ENCODE measurements at regions not wholly inside any gene's neighbourhood (a gene's known extent, or its start where the extent isn't known, plus 50 kb on each side); places are given as distances from the start of the nearest gene placed in this dataset.

GRCh38 chr6:6736791-6737654 is 148.5 kb downstream of the LY86 start:
- TF ChIP-seq GATA2 (IDR thresholded peaks at IDR 0.05; ENCODE audit: low read depth, low read length) (no peak), GATA3 (IDR thresholded peaks at IDR 0.05; ENCODE audit: low read depth, low read length) (no peak)

- TF ChIP-seq GATA3 (IDR thresholded peaks at IDR 0.05; ENCODE audit: low read depth, low read length), result no peak
- TF ChIP-seq GATA2 (IDR thresholded peaks at IDR 0.05; ENCODE audit: low read depth, low read length), result no peak
Measured at GRCh38 chr6:6737671-6738070, 149.2 kb downstream of the LY86 start.

DNA sequence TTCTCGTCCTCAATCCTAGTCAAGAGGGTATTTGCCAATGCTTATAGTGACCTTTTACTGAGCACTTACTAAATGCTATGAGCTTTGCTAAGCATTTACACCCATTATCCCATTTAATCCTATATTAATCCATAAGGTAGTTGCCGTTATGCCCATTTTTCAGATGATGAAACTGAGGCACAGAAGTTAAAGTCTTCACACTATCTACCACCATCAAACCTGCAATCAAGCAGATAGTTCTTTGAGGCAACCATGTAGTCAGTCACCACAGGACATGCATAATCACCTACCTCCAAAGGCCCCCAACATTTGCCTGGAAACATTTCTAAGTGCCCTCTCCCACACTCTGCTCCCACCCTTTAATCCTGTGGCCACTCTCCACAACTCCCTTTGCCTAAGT is 149.6 kb downstream of the LY86 start:
- TF ChIP-seq GATA3 (IDR thresholded peaks at IDR 0.05; ENCODE audit: low read depth, low read length) (no peak), GATA2 (IDR thresholded peaks at IDR 0.05; ENCODE audit: low read depth, low read length) (no peak)

DNA sequence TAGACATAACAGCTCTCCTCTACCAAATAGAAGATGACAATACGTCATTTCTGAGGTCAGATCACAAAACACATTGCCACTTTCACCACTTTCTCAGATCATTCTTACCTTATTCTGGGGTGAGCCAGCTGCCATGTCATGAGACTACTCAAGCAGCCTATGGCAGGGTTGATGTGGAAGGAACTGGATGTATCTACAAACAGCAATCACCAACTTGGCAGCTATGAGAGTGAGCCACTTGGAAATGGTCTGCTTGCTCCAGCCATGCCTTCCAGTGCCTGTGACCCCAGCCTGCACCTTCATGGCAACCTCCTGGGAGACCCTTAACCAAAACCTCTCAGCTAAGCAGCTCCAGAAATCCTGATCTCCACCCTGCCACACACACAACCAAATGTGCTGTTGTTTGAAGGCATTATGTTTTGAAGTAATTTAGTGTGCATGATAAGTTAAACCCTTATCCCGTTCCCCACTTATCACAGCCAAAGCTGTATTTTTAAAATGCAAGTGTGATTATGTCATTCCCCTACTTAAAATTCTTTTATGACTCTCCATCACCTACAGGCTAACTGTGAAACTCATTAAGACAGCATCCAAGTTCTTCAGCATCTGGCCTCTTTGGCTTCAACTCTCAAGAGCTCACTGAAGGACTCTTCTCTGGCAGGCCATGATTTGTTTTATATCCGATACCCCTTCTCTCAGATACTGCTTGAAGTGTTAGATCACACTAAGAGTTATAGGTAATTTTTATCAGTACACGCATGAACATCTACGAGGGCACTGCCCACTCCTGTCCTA is 150.6 kb downstream of the LY86 start:
- TF ChIP-seq GATA3 (IDR thresholded peaks at IDR 0.05; ENCODE audit: low read depth, low read length) (no peak), GATA2 (IDR thresholded peaks at IDR 0.05; ENCODE audit: low read depth, low read length) (no peak)

GRCh38 chr6:6740595-6740994 is 152.1 kb downstream of the LY86 start:
- TF ChIP-seq GATA2 (IDR thresholded peaks at IDR 0.05; ENCODE audit: low read depth, low read length), result no peak

- no peak for TF ChIP-seq GATA2 (IDR thresholded peaks at IDR 0.05; ENCODE audit: low read depth, low read length)
Measured at GRCh38 chr6:6741264-6741663, 152.7 kb downstream of the LY86 start.

- TF ChIP-seq GATA2 (IDR thresholded peaks at IDR 0.05; ENCODE audit: low read depth, low read length) (no peak), GATA3 (IDR thresholded peaks at IDR 0.05; ENCODE audit: low read depth, low read length) (no peak)
Measured at GRCh38 chr6:6742535-6742934, 154.0 kb downstream of the LY86 start.

GRCh38 chr6:6744551-6744950 is 156.0 kb downstream of the LY86 start:
- TF ChIP-seq GATA3 (IDR thresholded peaks at IDR 0.05; ENCODE audit: low read depth, low read length) (no peak), GATA2 (IDR thresholded peaks at IDR 0.05; ENCODE audit: low read depth, low read length) (no peak)

GRCh38 chr6:6746333-6746969 is 157.9 kb downstream of the LY86 start:
- TF ChIP-seq GATA2 (IDR thresholded peaks at IDR 0.05; ENCODE audit: low read depth, low read length) (no peak), GATA3 (IDR thresholded peaks at IDR 0.05; ENCODE audit: low read depth, low read length) (no peak)

DNA sequence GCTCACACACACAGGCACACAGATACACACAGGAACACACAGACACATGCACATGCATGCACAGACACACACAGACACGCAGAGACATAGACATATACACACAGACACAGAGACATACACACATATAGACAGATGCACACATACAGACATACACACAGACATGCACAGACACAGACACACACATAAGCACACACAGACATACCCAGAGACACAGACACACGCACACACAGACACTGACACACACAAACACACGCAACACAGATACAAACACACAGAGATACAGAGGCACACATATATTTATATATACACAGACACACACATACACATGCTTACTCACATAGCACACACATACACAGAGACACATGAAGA is 158.4 kb downstream of the LY86 start:
- TF ChIP-seq GATA2 (IDR thresholded peaks at IDR 0.05; ENCODE audit: low read depth, low read length) (no peak), GATA3 (IDR thresholded peaks at IDR 0.05; ENCODE audit: low read depth, low read length) (no peak)

DNA sequence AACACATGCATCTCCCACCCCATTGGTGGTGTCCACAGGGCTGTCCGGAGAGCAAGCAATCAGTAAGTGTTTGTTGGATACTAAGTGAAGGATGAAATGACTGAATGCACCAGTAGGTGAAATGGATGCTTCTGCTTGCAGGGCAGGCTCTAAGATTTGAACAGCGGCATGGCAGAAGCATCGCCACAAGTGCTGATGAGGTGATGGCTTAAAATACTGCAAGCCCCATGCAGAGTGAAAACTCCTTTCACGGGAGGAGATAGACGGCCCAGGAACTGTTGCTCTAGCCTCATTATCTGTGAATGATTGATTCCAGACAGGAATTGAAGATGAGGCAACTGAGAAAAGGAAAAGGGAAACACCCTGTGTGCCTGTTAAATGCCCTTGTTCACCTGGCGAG is 158.9 kb downstream of the LY86 start:
- TF ChIP-seq GATA2 (IDR thresholded peaks at IDR 0.05; ENCODE audit: low read depth, low read length) (no peak), GATA3 (IDR thresholded peaks at IDR 0.05; ENCODE audit: low read depth, low read length) (no peak)

GRCh38 chr6:6748001-6748400 is 159.5 kb downstream of the LY86 start:
- TF ChIP-seq GATA2 (IDR thresholded peaks at IDR 0.05; ENCODE audit: low read depth, low read length) (no peak), GATA3 (IDR thresholded peaks at IDR 0.05; ENCODE audit: low read depth, low read length) (no peak)

GRCh38 chr6:6749702-6750491 is 161.4 kb downstream of the LY86 start:
- TF ChIP-seq GATA2 (IDR thresholded peaks at IDR 0.05; ENCODE audit: low read depth, low read length) (no peak), GATA3 (IDR thresholded peaks at IDR 0.05; ENCODE audit: low read depth, low read length) (no peak)

Data from SH-SY5Y (cell line).